GM19372 (cell line): ENCODE measurements at regions not wholly inside any gene's neighbourhood (a gene's known extent, or its start where the extent isn't known, plus 50 kb on each side); places are given as distances from the start of the nearest gene placed in this dataset.
"Not testable (repeated sequence)": the region's sequence is repeated elsewhere in the genome, so short reads cannot be mapped to it uniquely, and the experiment has no call there.

Source experiments
- ATAC-seq: cut with Tn5 transposase; IDR thresholded peaks from one replicate; pipeline ENCODE4 v1.9.1; 2021; ENCODE audit warnings: mild to moderate bottlenecking, low read depth, moderate library complexity; ENCODE audit not compliant: unreplicated experiment

- ATAC-seq = no peak
These were observed 96.1 kb downstream of the DAD1 start for GRCh38 chr14:22492622-22493542.

- no peak for ATAC-seq
These were observed 97.1 kb downstream of the DAD1 start for GRCh38 chr14:22491683-22492621.

- not testable (repeated sequence) for ATAC-seq
These were observed 98.0 kb downstream of the DAD1 start for GRCh38 chr14:22491053-22491452.

GRCh38 chr14:22489957-22490950 is 98.8 kb downstream of the DAD1 start:
- ATAC-seq = no peak

- no peak for ATAC-seq
These were observed 99.8 kb downstream of the DAD1 start for GRCh38 chr14:22489244-22489545.

- ATAC-seq = no peak
These were observed 100.3 kb downstream of the DAD1 start for GRCh38 chr14:22488522-22489243.

- ATAC-seq = no peak
These were observed 101.1 kb downstream of the DAD1 start for GRCh38 chr14:22487941-22488340.

- no peak for ATAC-seq
These were observed 101.6 kb downstream of the DAD1 start for GRCh38 chr14:22487401-22487800.

- ATAC-seq = no peak
These were observed 102.3 kb downstream of the DAD1 start for GRCh38 chr14:22486675-22487074.

GRCh38 chr14:22485649-22486048 is 103.4 kb downstream of the DAD1 start:
- no peak for ATAC-seq

GRCh38 chr14:22485178-22485577 is 103.8 kb downstream of the DAD1 start:
- no peak for ATAC-seq

- no peak for ATAC-seq
These were observed 104.4 kb downstream of the DAD1 start for GRCh38 chr14:22484632-22485031.

GRCh38 chr14:22483863-22484593 is 105.0 kb downstream of the DAD1 start:
- no peak for ATAC-seq

- ATAC-seq = no peak
These were observed 106.1 kb downstream of the DAD1 start for GRCh38 chr14:22482782-22483553.

GRCh38 chr14:22482085-22482694 is 106.8 kb downstream of the DAD1 start:
- no peak for ATAC-seq

GRCh38 chr14:22481546-22481945 is 107.5 kb downstream of the DAD1 start:
- no peak for ATAC-seq

GRCh38 chr14:22479776-22480464 is 109.1 kb downstream of the DAD1 start:
- no peak for ATAC-seq
